IMR-90 (cell line): ENCODE measurements at regions not wholly inside any gene's neighbourhood (a gene's known extent, or its start where the extent isn't known, plus 50 kb on each side); places are given as distances from the start of the nearest gene placed in this dataset.

ENCODE experiments used
- ATAC-seq: fragments of 200-7000 bp; cut with Tn5 transposase; 2 replicates; pipeline ENCODE4 v1.9.1; 2020; ENCODE audit warnings: low read depth, mild to moderate bottlenecking, moderate library complexity
- BruUV-seq: library from RNA; stranded (reverse); fragments of 400-500 nt; replicated peaks from 2 replicates; lab custom pipeline; 2021; lab: Mats Ljungman, UMichigan
- CTCF ChIA-PET: fragments of 300-600 bp; formaldehyde crosslinking; extraction: SDS; loops from one replicate; lab custom pipeline; 2021; ENCODE audit warnings: antibody characterized with exemption; lab: Yijun Ruan, JAX
- POLR2A ChIA-PET: fragments of 300-600 bp; sonication (Branson Sonifier 250); formaldehyde crosslinking; loops from one replicate; lab custom pipeline; 2022; ENCODE audit warnings: antibody characterized with exemption; ENCODE audit not compliant: unreplicated experiment; lab: Charles Lee
- DNase-seq: peaks from one replicate; pipeline ENCODE4 v3.0.0; 2013
- H2AFZ ChIP-seq: replicated peaks from 2 replicates; pipeline ENCODE3; 2013; ENCODE audit warnings: low read length, mild to moderate bottlenecking; ENCODE audit not compliant: poor library complexity
- H2AK5ac ChIP-seq: 2 replicates; pipeline ENCODE4 v1.6.1; 2013; ENCODE audit warnings: low read depth, low read length, inconsistent platforms
- H2AK9ac ChIP-seq: replicated peaks from 2 replicates; pipeline ENCODE3; 2013; ENCODE audit warnings: mild to moderate bottlenecking, low read depth, low read length, moderate library complexity; ENCODE audit not compliant: poor library complexity
- H2BK120ac ChIP-seq: 2 replicates; pipeline ENCODE4 v1.6.1; 2013; ENCODE audit warnings: low read depth, low read length, inconsistent platforms
- H2BK15ac ChIP-seq: 3 replicates; pipeline ENCODE4 v1.6.1; 2013; ENCODE audit warnings: low read depth, low read length, inconsistent platforms
- H2BK20ac ChIP-seq: 2 replicates; pipeline ENCODE4 v1.6.1; 2013; ENCODE audit warnings: low read depth, mild to moderate bottlenecking, inconsistent platforms, low read length, moderate library complexity
- H2BK5ac ChIP-seq: 2 replicates; pipeline ENCODE4 v1.6.1; 2013; ENCODE audit warnings: mild to moderate bottlenecking, low read depth, low read length, inconsistent platforms; ENCODE audit not compliant: poor library complexity, severe bottlenecking
- H3K14ac ChIP-seq: replicated peaks from 2 replicates; pipeline ENCODE4 v1.6.1; 2013; ENCODE audit warnings: low read depth, low read length, inconsistent platforms
- H3K18ac ChIP-seq: 2 replicates; pipeline ENCODE4 v1.6.1; 2013; ENCODE audit warnings: low read depth, low read length, control low read depth
- H3K23ac ChIP-seq: 2 replicates; pipeline ENCODE4 v1.6.1; 2013; ENCODE audit warnings: low read depth, low read length, inconsistent platforms
- H3K27ac ChIP-seq: 2 replicates; pipeline ENCODE4 v1.5.1; 2013; ENCODE audit warnings: mild to moderate bottlenecking, control low read depth, low read length; ENCODE audit not compliant: insufficient read depth
- H3K27me3 ChIP-seq: 2 replicates; pipeline ENCODE4 v1.6.1; 2013; ENCODE audit warnings: low read length; ENCODE audit not compliant: control insufficient read depth, insufficient read depth
- H3K36me3 ChIP-seq: 2 replicates; pipeline ENCODE4 v1.6.1; 2013; ENCODE audit warnings: low read length, mixed read lengths; ENCODE audit not compliant: control insufficient read depth, insufficient read depth
- H3K4ac ChIP-seq: 2 replicates; pipeline ENCODE4 v1.6.1; 2013; ENCODE audit warnings: low read depth, low read length, inconsistent platforms
- H3K4me1 ChIP-seq: 2 replicates; pipeline ENCODE4 v1.6.1; 2013; ENCODE audit warnings: low read length, mixed read lengths; ENCODE audit not compliant: control insufficient read depth, insufficient read depth
- H3K4me2 ChIP-seq: 2 replicates; pipeline ENCODE4 v1.6.1; 2013; ENCODE audit warnings: low read depth, mild to moderate bottlenecking, control low read depth, low read length, moderate library complexity
- H3K4me3 ChIP-seq: 2 replicates; pipeline ENCODE4 v1.5.1; 2013; ENCODE audit warnings: low read depth, mild to moderate bottlenecking, control low read depth, low read length, moderate library complexity; ENCODE audit not compliant: insufficient read depth
- H3K56ac ChIP-seq: 2 replicates; pipeline ENCODE4 v1.6.1; 2013; ENCODE audit warnings: low read length, inconsistent platforms; ENCODE audit not compliant: insufficient read depth; ENCODE audit errors: extremely low read depth
- H3K79me1 ChIP-seq, 2 experiments: 2 replicates each; pipeline ENCODE4 v1.6.1; 2013; ENCODE audit warnings: low read length in 2 of 2, inconsistent platforms in 1 of 2, low read depth in 1 of 2
- H3K9ac ChIP-seq: 2 replicates; pipeline ENCODE4 v1.6.1; 2013; ENCODE audit warnings: low read depth, low read length, control low read depth
- H3K9me1 ChIP-seq: 2 replicates; pipeline ENCODE4 v1.6.1; 2013; ENCODE audit warnings: low read length, inconsistent platforms; ENCODE audit not compliant: insufficient read depth
- H3K9me3 ChIP-seq: 2 replicates; pipeline ENCODE4 v1.6.1; 2013; ENCODE audit warnings: low read length; ENCODE audit not compliant: control insufficient read depth, insufficient read depth
- H4K20me1 ChIP-seq: 2 replicates; pipeline ENCODE4 v1.6.1; 2013; ENCODE audit warnings: low read length, inconsistent platforms; ENCODE audit not compliant: insufficient read depth
- H4K5ac ChIP-seq: 2 replicates; pipeline ENCODE4 v1.6.1; 2013; ENCODE audit warnings: mild to moderate bottlenecking, low read depth, low read length, control low read depth
- H4K8ac ChIP-seq, 2 experiments: 2 replicates each; pipeline ENCODE4 v1.6.1; 2013; ENCODE audit warnings: low read depth in 2 of 2, low read length in 2 of 2, control low read depth in 1 of 2, inconsistent platforms in 1 of 2
- H4K91ac ChIP-seq: 2 replicates; pipeline ENCODE4 v1.6.1; 2013; ENCODE audit warnings: low read depth, low read length, inconsistent platforms; ENCODE audit not compliant: insufficient read depth
- CEBPB ChIP-seq: IDR thresholded peaks from 2 replicates; pipeline ENCODE4 v1.6.1; 2012; ENCODE audit warnings: low read depth, low read length, improper control_type of control experiment
- FOS ChIP-seq: fragments of 150-350 bp; IDR thresholded peaks from 2 replicates; pipeline ENCODE4 v1.6.1; 2016; ENCODE audit warnings: low read depth, low read length
- MAFK ChIP-seq: IDR thresholded peaks from 2 replicates; pipeline ENCODE4 v1.6.1; 2012; ENCODE audit warnings: low read depth, low read length, improper control_type of control experiment
- MAZ ChIP-seq: IDR thresholded peaks from 2 replicates; pipeline ENCODE4 v1.6.1; 2012; ENCODE audit warnings: low read depth, mild to moderate bottlenecking, low read length, improper control_type of control experiment, moderate library complexity, borderline replicate concordance
- MXI1 ChIP-seq: IDR thresholded peaks from 2 replicates; pipeline ENCODE4 v1.6.1; 2012; ENCODE audit warnings: low read depth, mild to moderate bottlenecking, low read length, moderate library complexity, borderline replicate concordance
- NFE2L2 ChIP-seq: fragments of 150-350 bp; IDR thresholded peaks from 2 replicates; pipeline ENCODE4 v1.6.1; 2016; ENCODE audit warnings: low read depth, mild to moderate bottlenecking, low read length
- POLR2A ChIP-seq: IDR thresholded peaks from 2 replicates; pipeline ENCODE4 v1.6.1; 2012; ENCODE audit warnings: mild to moderate bottlenecking, low read depth, low read length
- SMC3 ChIP-seq: fragments of 150-350 bp; IDR thresholded peaks from 2 replicates; pipeline ENCODE4 v1.6.1; 2016; ENCODE audit warnings: low read depth, mild to moderate bottlenecking, antibody characterized with exemption, low read length, moderate library complexity
- WGBS, 2 experiments: methylation state at CpG; one replicate each; pipeline versions ENCODE4 v1.1.5 to v1.1.7; 2013; ENCODE audit warnings: missing lambda C conversion rate in 2 of 2; ENCODE audit not compliant: insufficient read length in 1 of 2; ENCODE audit errors: extremely low coverage in 2 of 2; 5-methylcytosine and 5-hydroxymethylcytosine counted together
- dilution Hi-C: fragments of 300-500 bp; cut with HindIII; formaldehyde crosslinking; loops from one replicate; pipeline ENCODE4 v1.14.3; 2018; ENCODE audit warnings: low sequenced_read_pairs; ENCODE audit not compliant: unreplicated experiment
- in situ Hi-C: fragments of 300-500 bp; cut with MboI; formaldehyde crosslinking; loops from 3 replicates; pipeline ENCODE4 v1.14.3; 2019; ENCODE audit warnings: low sequenced_read_pairs, inconsistent platforms, mixed read lengths
- intact Hi-C: fragments of 100-400 bp; cut with micrococcal nuclease; formaldehyde crosslinking; loops from 2 replicates; pipeline ENCODE4 v1.10.0; 2022

DNA sequence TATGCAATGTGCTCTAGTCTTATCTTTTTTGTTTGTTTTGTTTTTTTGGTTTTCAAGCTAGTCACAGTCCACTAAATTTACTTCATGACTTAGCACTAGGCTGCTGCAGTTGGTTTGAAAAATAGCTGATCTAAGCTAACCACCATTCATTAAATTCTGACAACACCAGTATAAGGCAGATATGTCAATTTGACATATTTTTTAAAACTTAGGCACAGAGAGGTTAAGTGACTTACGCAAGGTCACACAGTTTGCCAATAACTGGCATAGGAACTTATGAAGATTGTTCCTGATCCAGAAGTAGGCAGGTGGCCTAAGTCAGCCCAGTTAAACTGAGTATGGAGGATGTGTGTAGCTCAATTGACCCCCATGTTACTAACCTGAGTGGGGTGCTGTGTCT, 377.3 kb upstream of the NFE2L3 start:
- no peak overlapping the region for H3K23ac ChIP-seq
- H3K36me3 ChIP-seq, result no peaks in the 10 kb centered on the region
- H2BK120ac ChIP-seq, result no peak overlapping the region
- no CpG with 5 or more reads among the region's 1 CpG for WGBS, 2 experiments
- H4K91ac ChIP-seq, result no peak overlapping the region
- H2AK9ac ChIP-seq, result no peak overlapping the region
- no peaks in the 10 kb centered on the region for H3K4me1 ChIP-seq
- H3K9me3 ChIP-seq, result no peaks in the 10 kb centered on the region
- ChIA-PET CTCF (interaction anchor here (0.5 kb wide), 1 partner anchor 41 kb away, joined by 3 read pairs; no protein-coding TSS in a partner anchor), POLR2A (no interaction called here)
- in situ Hi-C loops (no loop called here), intact Hi-C loops (no loop called here), dilution Hi-C loops (no loop called here)
- no peak overlapping the region for H3K4ac ChIP-seq
- no peak overlapping the region for H2AFZ ChIP-seq
- no peaks in the 10 kb centered on the region for H3K27me3 ChIP-seq
- no peak for ATAC-seq
- no peak overlapping the region for H2BK15ac ChIP-seq
- no peak overlapping the region for H3K9ac ChIP-seq
- no peak overlapping the region for H4K8ac ChIP-seq
- H3K4me2 ChIP-seq, result no peak overlapping the region
- H3K4me3 ChIP-seq, result no peak overlapping the region
- H4K20me1 ChIP-seq, result no peaks in the 10 kb centered on the region
- no peak overlapping the region for H2BK20ac ChIP-seq
- no peak overlapping the region for H3K27ac ChIP-seq
- no peak for DNase-seq
- no peaks in the 10 kb centered on the region for H3K79me1 ChIP-seq
- BruUV-seq, result no TSS peak
- no peak overlapping the region for H3K14ac ChIP-seq
- no peaks in the 10 kb centered on the region for H3K9me1 ChIP-seq
- TF ChIP-seq CEBPB (no peak), MAFK (no peak), MAZ (no peak), POLR2A (no peak), NFE2L2 (no peak), FOS (no peak), SMC3 (no peak), MXI1 (no peak)
- H2BK5ac ChIP-seq, result no peak overlapping the region
- H4K5ac ChIP-seq, result no peak overlapping the region
- no peak overlapping the region for H2AK5ac ChIP-seq
- no peak overlapping the region for H3K56ac ChIP-seq
- H3K18ac ChIP-seq, result no peak overlapping the region
